HEK293 (cell line): ENCODE measurements at regions not wholly inside any gene's neighbourhood (a gene's known extent, or its start where the extent isn't known, plus 50 kb on each side); places are given as distances from the start of the nearest gene placed in this dataset.

Experiments used
- KLF1 ChIP-seq: fragments of 450-650 bp; formaldehyde crosslinking; IDR thresholded peaks from 2 replicates; pipeline ENCODE4 v1.5.1; 2016; ENCODE audit warnings: missing biosample characterization, missing genetic modification characterization
- ZBTB48 ChIP-seq: fragments of 450-650 bp; formaldehyde crosslinking; IDR thresholded peaks from 2 replicates; pipeline ENCODE4 v1.5.1; 2016; ENCODE audit warnings: missing biosample characterization, missing genetic modification characterization
- ZNF274 ChIP-seq, 2 experiments: fragments of 200-500 bp in 1 of 2; fragments of 450-650 bp in 1 of 2; sonication (Bioruptor generic) in 1 of 2; formaldehyde crosslinking in 1 of 2; IDR thresholded peaks; 2 replicates each; pipeline versions ENCODE4 v1.5.1 to v1.6.1; 2014 to 2016; ENCODE audit warnings: borderline replicate concordance in 1 of 2, inconsistent platforms in 1 of 2, low read length in 1 of 2, missing biosample characterization in 1 of 2, missing genetic modification characterization in 1 of 2
- ZNF521 ChIP-seq: fragments of 450-650 bp; formaldehyde crosslinking; IDR thresholded peaks from 2 replicates; pipeline ENCODE4 v1.5.1; 2017; ENCODE audit warnings: missing biosample characterization, mild to moderate bottlenecking, missing genetic modification characterization
- ZNF664 ChIP-seq: fragments of 450-650 bp; formaldehyde crosslinking; IDR thresholded peaks from 2 replicates; pipeline ENCODE4 v1.5.1; 2016; ENCODE audit warnings: missing biosample characterization, missing genetic modification characterization
- ZNF701 ChIP-seq: fragments of 450-650 bp; formaldehyde crosslinking; IDR thresholded peaks from 2 replicates; pipeline ENCODE4 v1.5.1; 2016; ENCODE audit warnings: missing biosample characterization, missing genetic modification characterization
- TF ChIP-seq, protein P1 (sequence below): fragments of 450-650 bp; formaldehyde crosslinking; IDR thresholded peaks from 2 replicates; pipeline ENCODE4 v1.5.1; 2016; ENCODE audit warnings: missing biosample characterization, missing genetic modification characterization
- TF ChIP-seq, protein P2 (sequence below): fragments of 450-650 bp; formaldehyde crosslinking; IDR thresholded peaks from 2 replicates; pipeline ENCODE4 v1.5.1; 2016; ENCODE audit warnings: missing biosample characterization, missing genetic modification characterization
- TF ChIP-seq, protein P3 (sequence below): fragments of 450-650 bp; formaldehyde crosslinking; IDR thresholded peaks from 2 replicates; pipeline ENCODE4 v1.5.1; 2016; ENCODE audit warnings: missing biosample characterization, missing genetic modification characterization
- TF ChIP-seq, protein P4 (sequence below): fragments of 450-650 bp; formaldehyde crosslinking; IDR thresholded peaks from 2 replicates; pipeline ENCODE4 v1.5.1; 2016; ENCODE audit warnings: missing biosample characterization, missing genetic modification characterization, borderline replicate concordance

DNA sequence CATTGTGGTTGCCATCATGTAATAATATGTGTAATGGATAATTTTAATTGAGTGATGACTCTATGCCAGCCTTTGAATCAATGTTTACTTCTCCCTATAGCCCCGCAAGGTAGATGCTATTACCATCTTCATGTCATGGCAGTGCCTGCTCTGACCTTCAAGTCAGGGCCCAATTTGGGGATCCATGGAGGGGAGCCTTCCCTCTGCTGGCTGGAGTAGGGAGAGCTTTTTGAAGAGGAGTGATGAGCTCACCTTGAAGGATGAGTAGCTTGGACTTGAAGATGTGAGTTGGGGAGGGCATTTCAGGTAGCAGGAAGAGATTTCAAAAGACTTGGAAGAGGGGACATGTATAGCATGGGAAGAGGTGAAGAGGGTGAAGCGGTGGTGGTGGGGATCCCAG, 189.2 kb downstream of the FOXD2 start:
- TF ChIP-seq, protein P1, sequence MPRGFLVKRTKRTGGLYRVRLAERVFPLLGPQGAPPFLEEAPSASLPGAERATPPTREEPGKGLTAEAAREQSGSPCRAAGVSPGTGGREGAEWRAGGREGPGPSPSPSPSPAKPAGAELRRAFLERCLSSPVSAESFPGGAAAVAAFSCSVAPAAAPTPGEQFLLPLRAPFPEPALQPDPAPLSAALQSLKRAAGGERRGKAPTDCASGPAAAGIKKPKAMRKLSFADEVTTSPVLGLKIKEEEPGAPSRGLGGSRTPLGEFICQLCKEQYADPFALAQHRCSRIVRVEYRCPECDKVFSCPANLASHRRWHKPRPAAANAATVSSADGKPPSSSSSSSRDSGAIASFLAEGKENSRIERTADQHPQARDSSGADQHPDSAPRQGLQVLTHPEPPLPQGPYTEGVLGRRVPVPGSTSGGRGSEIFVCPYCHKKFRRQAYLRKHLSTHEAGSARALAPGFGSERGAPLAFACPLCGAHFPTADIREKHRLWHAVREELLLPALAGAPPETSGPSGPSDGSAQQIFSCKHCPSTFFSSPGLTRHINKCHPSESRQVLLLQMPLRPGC (tag by site-specific recombination), result no peak
- TF ChIP-seq ZNF664 (tag by site-specific recombination) (no peak), ZNF274 (IDR thresholded peaks at IDR 0.05; ENCODE audit: low read length) (no peak), ZNF274 (tag by site-specific recombination; IDR thresholded peaks at IDR 0.05; ENCODE audit: borderline replicate concordance) (no peak), KLF1 (no peak), ZNF521 (no peak), ZNF701 (tag by site-specific recombination) (no peak), ZBTB48 (tag by site-specific recombination) (no peak)
- TF ChIP-seq, protein P2, sequence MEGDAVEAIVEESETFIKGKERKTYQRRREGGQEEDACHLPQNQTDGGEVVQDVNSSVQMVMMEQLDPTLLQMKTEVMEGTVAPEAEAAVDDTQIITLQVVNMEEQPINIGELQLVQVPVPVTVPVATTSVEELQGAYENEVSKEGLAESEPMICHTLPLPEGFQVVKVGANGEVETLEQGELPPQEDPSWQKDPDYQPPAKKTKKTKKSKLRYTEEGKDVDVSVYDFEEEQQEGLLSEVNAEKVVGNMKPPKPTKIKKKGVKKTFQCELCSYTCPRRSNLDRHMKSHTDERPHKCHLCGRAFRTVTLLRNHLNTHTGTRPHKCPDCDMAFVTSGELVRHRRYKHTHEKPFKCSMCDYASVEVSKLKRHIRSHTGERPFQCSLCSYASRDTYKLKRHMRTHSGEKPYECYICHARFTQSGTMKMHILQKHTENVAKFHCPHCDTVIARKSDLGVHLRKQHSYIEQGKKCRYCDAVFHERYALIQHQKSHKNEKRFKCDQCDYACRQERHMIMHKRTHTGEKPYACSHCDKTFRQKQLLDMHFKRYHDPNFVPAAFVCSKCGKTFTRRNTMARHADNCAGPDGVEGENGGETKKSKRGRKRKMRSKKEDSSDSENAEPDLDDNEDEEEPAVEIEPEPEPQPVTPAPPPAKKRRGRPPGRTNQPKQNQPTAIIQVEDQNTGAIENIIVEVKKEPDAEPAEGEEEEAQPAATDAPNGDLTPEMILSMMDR (tag by site-specific recombination), result peak; percentile 12; the same call in 1 of the 2 replicates
- TF ChIP-seq, protein P3, sequence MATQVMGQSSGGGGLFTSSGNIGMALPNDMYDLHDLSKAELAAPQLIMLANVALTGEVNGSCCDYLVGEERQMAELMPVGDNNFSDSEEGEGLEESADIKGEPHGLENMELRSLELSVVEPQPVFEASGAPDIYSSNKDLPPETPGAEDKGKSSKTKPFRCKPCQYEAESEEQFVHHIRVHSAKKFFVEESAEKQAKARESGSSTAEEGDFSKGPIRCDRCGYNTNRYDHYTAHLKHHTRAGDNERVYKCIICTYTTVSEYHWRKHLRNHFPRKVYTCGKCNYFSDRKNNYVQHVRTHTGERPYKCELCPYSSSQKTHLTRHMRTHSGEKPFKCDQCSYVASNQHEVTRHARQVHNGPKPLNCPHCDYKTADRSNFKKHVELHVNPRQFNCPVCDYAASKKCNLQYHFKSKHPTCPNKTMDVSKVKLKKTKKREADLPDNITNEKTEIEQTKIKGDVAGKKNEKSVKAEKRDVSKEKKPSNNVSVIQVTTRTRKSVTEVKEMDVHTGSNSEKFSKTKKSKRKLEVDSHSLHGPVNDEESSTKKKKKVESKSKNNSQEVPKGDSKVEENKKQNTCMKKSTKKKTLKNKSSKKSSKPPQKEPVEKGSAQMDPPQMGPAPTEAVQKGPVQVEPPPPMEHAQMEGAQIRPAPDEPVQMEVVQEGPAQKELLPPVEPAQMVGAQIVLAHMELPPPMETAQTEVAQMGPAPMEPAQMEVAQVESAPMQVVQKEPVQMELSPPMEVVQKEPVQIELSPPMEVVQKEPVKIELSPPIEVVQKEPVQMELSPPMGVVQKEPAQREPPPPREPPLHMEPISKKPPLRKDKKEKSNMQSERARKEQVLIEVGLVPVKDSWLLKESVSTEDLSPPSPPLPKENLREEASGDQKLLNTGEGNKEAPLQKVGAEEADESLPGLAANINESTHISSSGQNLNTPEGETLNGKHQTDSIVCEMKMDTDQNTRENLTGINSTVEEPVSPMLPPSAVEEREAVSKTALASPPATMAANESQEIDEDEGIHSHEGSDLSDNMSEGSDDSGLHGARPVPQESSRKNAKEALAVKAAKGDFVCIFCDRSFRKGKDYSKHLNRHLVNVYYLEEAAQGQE (tag by site-specific recombination), result no peak
- TF ChIP-seq, protein P4, sequence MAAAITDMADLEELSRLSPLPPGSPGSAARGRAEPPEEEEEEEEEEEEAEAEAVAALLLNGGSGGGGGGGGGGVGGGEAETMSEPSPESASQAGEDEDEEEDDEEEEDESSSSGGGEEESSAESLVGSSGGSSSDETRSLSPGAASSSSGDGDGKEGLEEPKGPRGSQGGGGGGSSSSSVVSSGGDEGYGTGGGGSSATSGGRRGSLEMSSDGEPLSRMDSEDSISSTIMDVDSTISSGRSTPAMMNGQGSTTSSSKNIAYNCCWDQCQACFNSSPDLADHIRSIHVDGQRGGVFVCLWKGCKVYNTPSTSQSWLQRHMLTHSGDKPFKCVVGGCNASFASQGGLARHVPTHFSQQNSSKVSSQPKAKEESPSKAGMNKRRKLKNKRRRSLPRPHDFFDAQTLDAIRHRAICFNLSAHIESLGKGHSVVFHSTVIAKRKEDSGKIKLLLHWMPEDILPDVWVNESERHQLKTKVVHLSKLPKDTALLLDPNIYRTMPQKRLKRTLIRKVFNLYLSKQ (tag by site-specific recombination), result no peak
